WTC11 (cell line): ENCODE measurements at regions not wholly inside any gene's neighbourhood (a gene's known extent, or its start where the extent isn't known, plus 50 kb on each side); places are given as distances from the start of the nearest gene placed in this dataset.

Experiments
- TF ChIP-seq, protein P1 (sequence below): fragments of 250-450 bp; sonication (Bioruptor Pico); IDR thresholded peaks from 2 replicates; pipeline ENCODE4 v1.8.0; 2021; ENCODE audit warnings: mild to moderate bottlenecking

DNA sequence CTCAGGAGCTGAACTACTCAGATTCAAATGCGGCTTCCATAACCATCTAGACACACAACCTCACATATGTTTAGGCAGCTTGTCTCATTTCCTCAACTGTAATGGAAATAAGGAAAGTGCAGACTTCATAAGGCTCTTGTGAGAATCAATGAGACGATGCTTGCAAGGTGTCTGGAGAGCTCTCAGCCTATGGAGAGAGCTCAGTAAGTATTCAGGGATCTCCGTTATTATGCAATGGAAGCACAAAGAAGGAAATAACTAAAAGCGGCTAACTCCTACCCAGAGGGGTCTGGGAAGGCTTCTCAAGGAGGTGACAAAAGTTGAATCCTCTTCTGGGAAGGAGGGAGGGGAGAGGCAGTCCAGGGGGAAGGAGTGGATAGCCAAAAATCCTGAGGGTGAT is 50.1 kb upstream of the LIPC start (continued):
- TF ChIP-seq, protein P1, sequence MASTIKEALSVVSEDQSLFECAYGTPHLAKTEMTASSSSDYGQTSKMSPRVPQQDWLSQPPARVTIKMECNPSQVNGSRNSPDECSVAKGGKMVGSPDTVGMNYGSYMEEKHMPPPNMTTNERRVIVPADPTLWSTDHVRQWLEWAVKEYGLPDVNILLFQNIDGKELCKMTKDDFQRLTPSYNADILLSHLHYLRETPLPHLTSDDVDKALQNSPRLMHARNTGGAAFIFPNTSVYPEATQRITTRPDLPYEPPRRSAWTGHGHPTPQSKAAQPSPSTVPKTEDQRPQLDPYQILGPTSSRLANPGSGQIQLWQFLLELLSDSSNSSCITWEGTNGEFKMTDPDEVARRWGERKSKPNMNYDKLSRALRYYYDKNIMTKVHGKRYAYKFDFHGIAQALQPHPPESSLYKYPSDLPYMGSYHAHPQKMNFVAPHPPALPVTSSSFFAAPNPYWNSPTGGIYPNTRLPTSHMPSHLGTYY (CRISPR knock-in tag) = no peak
